HG03460 (cell line): ENCODE measurements at regions not wholly inside any gene's neighbourhood (a gene's known extent, or its start where the extent isn't known, plus 50 kb on each side); places are given as distances from the start of the nearest gene placed in this dataset.
"Not testable (repeated sequence)": the region's sequence is repeated elsewhere in the genome, so short reads cannot be mapped to it uniquely, and the experiment has no call there.

Experiments used
- ATAC-seq: cut with Tn5 transposase; IDR thresholded peaks from one replicate; pipeline ENCODE4 v1.9.1; 2021; ENCODE audit not compliant: unreplicated experiment

- no peak for ATAC-seq
Measured at GRCh38 chr10:11668847-11669610, 57.6 kb upstream of the USP6NL start.

- no peak for ATAC-seq
Measured at GRCh38 chr10:11667756-11668155, 56.3 kb upstream of the USP6NL start.

- peak; percentile 72 for ATAC-seq
Measured at GRCh38 chr10:11663763-11664555, 52.5 kb upstream of the USP6NL start.

- not testable (repeated sequence) for ATAC-seq
Measured at GRCh38 chr10:11663126-11663515, 51.7 kb upstream of the USP6NL start.

GRCh38 chr10:11661441-11661840, 50.0 kb upstream of the USP6NL start:
- no peak for ATAC-seq
